Fibroblast of the aortic adventitia (primary cell): ENCODE measurements at regions not wholly inside any gene's neighbourhood (a gene's known extent, or its start where the extent isn't known, plus 50 kb on each side); places are given as distances from the start of the nearest gene placed in this dataset.

Experiments used
- DNase-seq: peaks from one replicate; pipeline ENCODE4 v3.0.0-alpha.2; 2010; ENCODE audit warnings: low read depth
- H3K4me3 ChIP-seq: 2 replicates; pipeline ENCODE4 v1.5.1; 2011; ENCODE audit warnings: low read depth, mild to moderate bottlenecking, control low read depth, low read length, moderate library complexity
- TF ChIP-seq, protein P1 (sequence below): IDR thresholded peaks from 2 replicates; pipeline ENCODE4 v1.5.1; 2011; ENCODE audit warnings: mild to moderate bottlenecking, low read length, control low read depth, inconsistent platforms; ENCODE audit not compliant: insufficient read depth

DNA sequence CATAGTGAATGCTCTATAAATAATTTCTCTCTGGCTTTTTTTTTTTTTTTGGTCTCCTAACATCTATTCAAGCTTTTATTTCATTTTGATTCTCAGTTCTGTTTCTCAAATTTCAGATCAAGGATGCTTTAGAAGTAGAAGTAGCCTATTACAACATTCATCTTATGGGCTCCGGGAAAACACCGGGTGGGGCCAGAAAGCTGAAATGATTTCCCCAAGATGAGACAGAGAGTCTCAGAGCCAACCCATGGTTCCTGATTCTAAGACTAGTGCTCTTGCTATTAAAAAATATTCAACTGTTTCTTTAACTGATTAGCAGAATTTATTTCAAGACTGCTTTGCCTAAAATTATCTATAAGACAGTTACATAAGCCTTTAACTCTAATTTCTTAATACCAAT lies 147.2 kb upstream of the CCDC68 start:
- H3K4me3 ChIP-seq, result no peak overlapping the region
- TF ChIP-seq, protein P1, sequence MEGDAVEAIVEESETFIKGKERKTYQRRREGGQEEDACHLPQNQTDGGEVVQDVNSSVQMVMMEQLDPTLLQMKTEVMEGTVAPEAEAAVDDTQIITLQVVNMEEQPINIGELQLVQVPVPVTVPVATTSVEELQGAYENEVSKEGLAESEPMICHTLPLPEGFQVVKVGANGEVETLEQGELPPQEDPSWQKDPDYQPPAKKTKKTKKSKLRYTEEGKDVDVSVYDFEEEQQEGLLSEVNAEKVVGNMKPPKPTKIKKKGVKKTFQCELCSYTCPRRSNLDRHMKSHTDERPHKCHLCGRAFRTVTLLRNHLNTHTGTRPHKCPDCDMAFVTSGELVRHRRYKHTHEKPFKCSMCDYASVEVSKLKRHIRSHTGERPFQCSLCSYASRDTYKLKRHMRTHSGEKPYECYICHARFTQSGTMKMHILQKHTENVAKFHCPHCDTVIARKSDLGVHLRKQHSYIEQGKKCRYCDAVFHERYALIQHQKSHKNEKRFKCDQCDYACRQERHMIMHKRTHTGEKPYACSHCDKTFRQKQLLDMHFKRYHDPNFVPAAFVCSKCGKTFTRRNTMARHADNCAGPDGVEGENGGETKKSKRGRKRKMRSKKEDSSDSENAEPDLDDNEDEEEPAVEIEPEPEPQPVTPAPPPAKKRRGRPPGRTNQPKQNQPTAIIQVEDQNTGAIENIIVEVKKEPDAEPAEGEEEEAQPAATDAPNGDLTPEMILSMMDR, result no peak
- no peak for DNase-seq

DNA sequence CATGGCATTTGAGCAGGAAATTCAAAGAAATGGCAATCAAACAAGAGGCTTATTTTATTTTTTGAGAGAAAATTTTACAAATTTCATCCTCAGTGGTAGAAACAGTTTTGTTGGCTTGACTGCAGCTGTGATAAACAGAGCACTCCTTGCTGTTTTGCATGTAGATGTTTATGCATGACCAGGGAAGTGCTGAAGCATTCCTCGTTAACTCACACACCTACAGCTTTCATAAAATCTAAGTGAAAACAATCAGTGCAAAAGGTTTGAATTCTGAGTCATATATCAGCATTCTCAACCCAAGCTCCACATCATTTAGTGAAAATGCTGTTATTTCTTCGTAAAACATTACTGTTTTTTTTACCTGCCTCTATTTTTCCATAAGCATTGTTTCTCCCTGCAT lies 146.6 kb upstream of the CCDC68 start:
- no peak for DNase-seq
- no peak overlapping the region for H3K4me3 ChIP-seq
- TF ChIP-seq, protein P1, result no peak

DNA sequence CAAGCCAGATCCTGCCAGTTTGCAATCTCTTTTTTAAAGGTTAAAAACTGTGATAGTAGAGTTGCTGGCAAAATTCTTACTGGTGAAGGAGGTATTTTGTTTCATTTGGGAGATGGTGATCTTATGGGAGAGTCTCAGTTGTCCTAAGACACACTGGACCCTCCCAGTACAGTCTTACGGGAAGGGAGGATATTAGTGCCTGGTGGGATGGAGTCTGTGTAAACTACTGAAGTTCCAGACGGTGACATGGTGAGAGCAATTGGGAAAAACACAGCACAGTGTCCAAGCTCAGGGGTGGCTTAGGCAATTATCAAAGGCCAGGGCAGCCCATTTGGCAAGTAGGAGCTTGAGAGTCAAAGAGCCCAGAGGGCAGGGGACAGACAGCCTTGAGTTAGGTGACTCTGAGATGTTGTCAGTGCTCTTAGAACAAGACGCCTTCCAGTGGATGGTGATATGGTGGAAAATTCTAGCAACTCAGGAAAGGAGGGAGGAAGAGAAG lies 143.7 kb upstream of the CCDC68 start:
- DNase-seq, result no peak
- no peak overlapping the region for H3K4me3 ChIP-seq
- TF ChIP-seq, protein P1, result no peak

DNA sequence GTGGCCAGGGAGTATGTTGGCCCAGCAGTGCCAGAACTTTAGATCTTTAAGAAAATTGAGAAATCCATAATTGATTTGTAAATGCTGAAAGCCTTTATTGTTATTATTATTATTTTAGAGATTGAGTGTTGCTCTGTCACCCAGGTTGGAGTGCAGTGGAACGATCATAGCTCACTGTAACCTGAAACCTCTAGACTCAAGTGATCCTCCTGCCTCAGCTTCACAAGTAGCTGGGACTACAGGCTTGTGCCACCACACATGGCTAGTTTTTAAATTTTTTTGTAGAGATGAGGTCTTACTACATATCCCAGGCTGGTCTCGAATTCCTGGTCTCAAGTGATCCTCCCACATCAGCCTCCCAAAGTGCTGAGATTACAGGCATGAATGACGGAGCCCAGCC lies 143.2 kb upstream of the CCDC68 start:
- DNase-seq, result no peak
- no peak overlapping the region for H3K4me3 ChIP-seq
- TF ChIP-seq, protein P1, result no peak

DNA sequence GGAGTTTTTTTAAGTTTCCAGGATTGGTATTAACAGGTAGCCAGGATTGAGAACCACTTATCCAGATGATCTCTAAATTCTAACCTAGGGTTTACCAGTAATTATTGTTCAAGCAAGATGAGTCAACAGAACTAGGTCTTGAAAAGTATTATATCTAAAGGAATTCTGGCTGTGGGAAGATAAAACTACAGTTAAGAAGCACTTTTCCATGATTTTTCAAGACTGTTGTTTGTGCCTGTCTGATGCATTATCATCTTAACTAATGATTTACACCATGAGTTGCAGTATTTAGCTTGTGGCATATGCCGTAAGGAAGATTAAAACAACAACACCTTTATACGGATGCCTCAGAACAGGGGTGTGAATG lies 142.2 kb upstream of the CCDC68 start:
- no peak overlapping the region for H3K4me3 ChIP-seq
- TF ChIP-seq, protein P1, result no peak
- no peak for DNase-seq

DNA sequence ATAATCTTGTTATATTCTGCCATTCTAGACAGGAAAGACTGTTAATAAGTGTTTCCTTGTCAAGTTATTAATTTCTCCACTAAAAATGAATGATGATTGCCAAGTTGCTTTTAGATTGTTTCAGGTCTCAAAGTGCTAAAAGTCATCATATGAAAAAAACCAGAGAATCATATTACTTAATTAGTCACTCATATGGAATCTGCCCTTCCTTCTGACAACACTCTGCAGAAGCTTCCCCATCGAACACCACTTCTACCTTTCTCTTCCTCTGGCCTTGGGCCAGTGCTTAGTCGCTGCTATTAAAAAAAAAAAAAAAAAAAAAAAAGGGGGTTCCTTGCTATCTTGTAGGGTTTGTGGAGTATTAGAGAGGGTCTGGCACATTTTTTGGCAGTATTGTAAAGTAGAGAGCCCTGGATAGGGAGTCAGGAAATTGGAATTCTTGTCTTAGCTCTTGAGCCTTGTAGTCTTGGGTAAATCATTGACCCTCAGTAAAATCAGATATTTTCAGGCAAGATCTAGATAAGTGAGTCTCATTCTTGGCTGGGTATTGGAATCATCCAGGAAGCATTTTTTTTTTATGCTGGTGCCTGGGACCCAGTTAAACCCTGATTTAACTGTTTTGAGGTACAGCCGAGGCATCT lies 141.7 kb upstream of the CCDC68 start:
- no peak overlapping the region for H3K4me3 ChIP-seq
- TF ChIP-seq, protein P1, result no peak
- peak; percentile 6 for DNase-seq
